PC-9 (cell line): ENCODE measurements at regions not wholly inside any gene's neighbourhood (a gene's known extent, or its start where the extent isn't known, plus 50 kb on each side); places are given as distances from the start of the nearest gene placed in this dataset.
"Not testable (repeated sequence)": the region's sequence is repeated elsewhere in the genome, so short reads cannot be mapped to it uniquely, and the experiment has no call there.

Experiments used
- CTCF ChIP-seq: fragments of 200-600 bp; sonication (generic); conservative IDR thresholded peaks from 2 replicates; pipeline ENCODE4 v1.6.1; 2017; ENCODE audit warnings: mixed run types, antibody characterized with exemption, mild to moderate bottlenecking, moderate library complexity
- EZH2 ChIP-seq: fragments of 200-600 bp; sonication (generic); IDR thresholded peaks from 2 replicates; pipeline ENCODE4 v1.8.0; 2017; ENCODE audit warnings: antibody characterized with exemption, low read depth

DNA sequence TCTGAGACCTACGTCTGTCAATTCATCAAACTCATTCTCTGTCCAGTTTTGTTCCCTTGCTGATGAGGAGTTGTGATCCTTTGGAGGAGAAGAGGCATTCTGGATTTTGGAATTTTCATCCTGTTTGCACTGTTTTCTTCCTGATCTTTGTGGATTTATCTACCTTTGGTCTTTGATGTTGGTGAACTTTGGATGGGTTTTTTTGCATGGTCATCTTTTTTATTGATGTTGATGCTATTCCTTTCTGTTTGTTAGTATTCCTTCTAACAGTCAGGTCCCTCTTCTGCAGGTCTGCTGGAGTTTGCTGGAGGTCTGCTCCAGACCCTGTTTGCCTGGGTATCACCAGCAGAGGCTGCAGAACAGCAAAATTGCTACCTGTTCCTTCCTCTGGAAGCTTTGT is 322.2 kb downstream of the CCSER2 start:
- TF ChIP-seq CTCF, EZH2: not testable (repeated sequence)
